GM21786 (cell line): ENCODE measurements at regions not wholly inside any gene's neighbourhood (a gene's known extent, or its start where the extent isn't known, plus 50 kb on each side); places are given as distances from the start of the nearest gene placed in this dataset.
"Not testable (repeated sequence)": the region's sequence is repeated elsewhere in the genome, so short reads cannot be mapped to it uniquely, and the experiment has no call there.

Experiments used
- ATAC-seq: cut with Tn5 transposase; IDR thresholded peaks from one replicate; pipeline ENCODE4 v1.9.1; 2021; ENCODE audit not compliant: unreplicated experiment

GRCh38 chr21:16213518-16213917, 483.7 kb downstream of the USP25 start:
- ATAC-seq, result no peak

GRCh38 chr21:16215193-16215592, 485.4 kb downstream of the USP25 start:
- no peak for ATAC-seq

- no peak for ATAC-seq
Measured at GRCh38 chr21:16215663-16216183, 485.9 kb downstream of the USP25 start.

GRCh38 chr21:16216288-16216962, 486.6 kb downstream of the USP25 start:
- ATAC-seq, result no peak

GRCh38 chr21:16218682-16219343, 489.0 kb downstream of the USP25 start:
- ATAC-seq, result no peak

GRCh38 chr21:16224756-16225155, 495.0 kb downstream of the USP25 start:
- ATAC-seq, result not testable (repeated sequence)

GRCh38 chr21:16239659-16240265, 510.0 kb downstream of the USP25 start:
- ATAC-seq, result no peak

GRCh38 chr21:16241016-16241415, 511.2 kb downstream of the USP25 start:
- no peak for ATAC-seq

GRCh38 chr21:16241479-16241963, 511.7 kb downstream of the USP25 start:
- no peak for ATAC-seq

- ATAC-seq, result no peak
Measured at GRCh38 chr21:16243396-16243795, 513.6 kb downstream of the USP25 start.

GRCh38 chr21:16248705-16249104, 518.9 kb downstream of the USP25 start:
- no peak for ATAC-seq

- ATAC-seq, result no peak
Measured at GRCh38 chr21:16250273-16250672, 520.5 kb downstream of the USP25 start.

- no peak for ATAC-seq
Measured at GRCh38 chr21:16258844-16259611, 529.2 kb downstream of the USP25 start.

- no peak for ATAC-seq
Measured at GRCh38 chr21:16262091-16262490, 532.3 kb downstream of the USP25 start.

- ATAC-seq, result no peak
Measured at GRCh38 chr21:16264319-16264718, 534.5 kb downstream of the USP25 start.

- no peak for ATAC-seq
Measured at GRCh38 chr21:16269476-16269875, 539.7 kb downstream of the USP25 start.

GRCh38 chr21:16279731-16280581, 550.2 kb downstream of the USP25 start:
- no peak for ATAC-seq

- ATAC-seq, result no peak
Measured at GRCh38 chr21:16280686-16281091, 550.9 kb downstream of the USP25 start.

GRCh38 chr21:16283516-16283915, 553.7 kb downstream of the USP25 start:
- ATAC-seq, result no peak

- ATAC-seq, result no peak
Measured at GRCh38 chr21:16285605-16286126, 555.9 kb downstream of the USP25 start.
